CD4-positive, alpha-beta T cell treated with Interleukin-15 for 4 hours (primary cell): ENCODE measurements at regions not wholly inside any gene's neighbourhood (a gene's known extent, or its start where the extent isn't known, plus 50 kb on each side); places are given as distances from the start of the nearest gene placed in this dataset.

ENCODE experiments used
- DNase-seq: peaks from one replicate; pipeline ENCODE4 v3.0.0-alpha.2; 2020; ENCODE audit warnings: low spot score

DNA sequence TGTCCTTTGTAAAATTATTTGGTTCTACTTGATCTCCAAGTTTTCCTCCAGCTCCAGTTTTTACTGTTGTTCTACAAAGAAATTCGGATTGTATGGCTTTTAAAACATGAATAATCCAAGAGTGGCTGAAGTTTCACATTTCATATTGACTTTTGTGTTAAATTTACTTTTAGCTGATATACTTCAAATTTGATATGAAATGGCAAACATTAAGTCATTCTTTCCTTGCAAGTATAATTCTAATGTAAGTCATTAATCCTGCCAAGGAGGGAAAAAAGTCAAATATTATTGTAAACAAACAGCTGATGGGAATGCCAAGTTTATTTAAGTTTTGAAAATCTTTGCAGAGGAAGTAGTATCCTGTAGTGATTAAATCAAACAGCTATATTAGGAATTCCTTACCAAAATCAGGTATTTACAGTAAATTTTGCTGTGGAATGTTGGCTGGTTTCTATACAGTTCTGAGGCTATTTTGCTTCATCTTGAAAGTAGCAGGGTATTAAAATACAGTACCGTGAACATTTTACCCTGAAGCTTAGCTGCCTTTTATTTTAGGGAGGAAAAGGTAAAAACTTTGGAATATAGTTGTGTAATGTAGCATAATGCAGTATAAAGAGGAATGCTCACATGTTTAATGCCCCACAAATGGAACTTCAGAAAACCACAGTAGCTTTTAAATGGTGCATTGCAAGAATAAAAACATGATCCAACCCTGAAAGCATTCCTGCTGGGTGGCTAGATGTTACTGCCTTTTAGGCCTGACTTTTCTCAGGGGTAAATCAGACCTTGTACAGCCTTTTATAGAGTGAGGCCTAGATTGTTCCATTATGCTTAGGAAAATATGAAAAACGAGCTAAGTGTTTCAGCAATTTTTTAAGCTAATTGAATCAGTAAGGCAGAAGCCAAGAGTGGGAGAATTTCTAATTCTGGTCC, 62.7 kb upstream of the NT5C1B start:
- no peak for DNase-seq

DNA sequence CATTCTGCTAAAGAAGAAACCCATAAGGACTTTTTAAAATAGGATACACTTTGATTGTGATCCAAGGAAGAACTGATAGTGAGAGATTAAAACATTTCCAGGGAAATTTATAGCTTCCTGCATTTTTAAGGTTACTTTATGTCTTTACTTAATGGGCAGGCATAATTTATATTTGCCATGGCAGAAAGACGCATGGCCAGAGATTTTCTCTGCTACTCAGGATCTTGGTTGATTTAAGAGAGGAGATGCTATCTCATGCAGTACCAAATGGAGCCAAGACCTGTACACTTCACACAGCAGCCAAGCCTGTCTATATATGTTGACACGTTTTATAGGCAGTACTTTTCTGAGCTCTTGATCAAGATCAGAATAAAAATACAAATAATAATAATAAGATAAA, 60.9 kb upstream of the NT5C1B start:
- no peak for DNase-seq

DNA sequence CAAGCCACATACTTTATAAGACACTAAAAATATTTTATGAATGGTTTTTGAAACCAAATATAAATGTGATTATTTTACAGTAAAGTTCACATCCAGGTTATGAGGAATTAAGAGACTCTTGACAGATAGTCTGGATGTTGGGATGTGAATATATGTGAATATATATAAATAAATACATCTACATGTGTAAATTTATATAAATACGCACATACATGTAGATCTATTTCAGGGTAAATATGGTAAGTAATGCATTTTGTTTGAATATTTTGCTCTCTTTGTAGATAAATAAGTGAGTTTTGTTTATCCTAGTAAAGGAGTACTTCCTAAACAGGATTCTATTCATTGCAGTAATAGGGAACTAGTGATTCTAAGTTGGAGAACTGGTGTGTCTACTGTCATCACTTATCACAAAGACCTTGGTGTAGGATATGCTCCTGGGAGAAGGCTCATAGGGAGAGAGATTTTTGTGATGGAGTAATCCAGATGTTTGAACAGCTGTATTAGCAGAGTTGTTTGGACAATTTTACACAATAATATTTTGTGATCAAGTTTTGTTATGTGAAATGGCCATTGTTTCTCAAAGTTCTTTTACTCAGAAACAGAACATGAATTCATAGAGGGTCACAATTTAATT, 60.2 kb upstream of the NT5C1B start:
- no peak for DNase-seq

DNA sequence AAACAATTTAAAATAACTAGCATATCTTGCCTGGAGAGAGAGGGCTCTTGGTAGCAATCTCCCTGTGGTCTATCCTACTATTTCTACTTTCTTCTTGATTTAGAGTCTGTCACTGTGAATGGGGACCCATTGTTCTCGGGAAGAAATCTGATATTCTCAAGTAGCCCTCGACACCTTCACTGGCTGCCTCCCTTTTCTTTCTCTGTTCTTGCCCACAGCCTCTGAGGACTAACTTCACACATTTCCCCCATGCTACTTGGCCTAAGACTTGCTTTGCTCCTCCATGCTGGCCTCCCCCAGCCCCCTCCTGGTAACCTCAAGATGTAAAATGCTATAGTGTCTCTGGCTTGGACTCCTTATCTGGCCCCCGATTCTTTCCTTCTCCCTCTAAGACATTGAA, 58.8 kb upstream of the NT5C1B start:
- no peak for DNase-seq

DNA sequence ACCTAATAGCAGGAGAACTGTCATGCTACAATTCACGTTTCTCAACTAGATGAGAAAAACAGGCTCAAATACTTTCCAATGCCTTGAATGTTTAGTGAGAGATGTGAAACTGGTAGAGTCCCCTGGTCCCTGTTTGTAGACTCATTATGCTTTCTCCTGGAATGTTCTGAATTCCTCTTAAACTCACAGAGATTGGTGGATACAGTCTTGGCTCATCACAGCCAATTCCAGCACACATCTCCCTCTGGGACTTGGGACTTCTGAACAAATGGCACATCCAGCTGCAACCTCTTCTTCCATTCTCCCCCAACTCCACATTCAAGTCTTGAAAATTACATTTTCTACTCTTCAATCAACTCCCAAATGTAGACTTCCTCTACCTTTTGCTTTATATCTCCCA, 58.4 kb upstream of the NT5C1B start:
- DNase-seq, result no peak

DNA sequence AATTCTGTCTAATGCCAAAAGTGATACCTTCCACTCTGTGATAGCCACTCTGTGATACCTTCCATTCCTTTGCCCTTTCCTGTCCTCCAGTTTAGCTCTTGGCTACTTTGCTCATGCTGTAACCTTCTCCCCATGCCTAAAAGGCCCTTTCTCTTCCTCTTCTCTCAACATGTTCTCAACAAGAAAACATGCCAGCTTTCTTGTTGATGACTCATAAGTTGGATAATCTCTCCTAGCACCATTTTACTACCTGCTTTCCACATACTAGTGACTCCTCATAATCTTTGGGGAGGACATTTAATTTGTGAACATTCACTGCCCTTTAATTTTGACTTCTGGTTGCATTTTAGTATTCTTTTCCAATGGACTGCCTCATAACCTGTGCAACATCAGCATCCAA, 55.9 kb upstream of the NT5C1B start:
- DNase-seq, result no peak

DNA sequence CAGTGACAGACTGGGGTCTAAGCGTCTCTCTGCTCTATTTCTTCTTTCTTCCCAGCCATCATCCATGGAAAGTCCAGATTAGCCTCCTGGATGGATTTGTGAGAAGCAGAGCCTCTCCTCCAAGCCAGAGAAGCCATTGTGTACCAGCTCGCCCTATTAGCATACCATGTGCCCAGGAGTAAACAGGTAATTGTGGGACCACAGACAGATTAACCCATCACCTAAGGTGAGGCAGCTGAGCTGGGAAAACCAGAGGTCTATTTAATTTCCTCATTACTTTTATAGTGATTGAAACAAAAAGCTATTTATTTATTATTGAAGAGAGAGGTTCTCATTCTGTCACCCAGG, 54.7 kb upstream of the NT5C1B start:
- DNase-seq, result no peak

DNA sequence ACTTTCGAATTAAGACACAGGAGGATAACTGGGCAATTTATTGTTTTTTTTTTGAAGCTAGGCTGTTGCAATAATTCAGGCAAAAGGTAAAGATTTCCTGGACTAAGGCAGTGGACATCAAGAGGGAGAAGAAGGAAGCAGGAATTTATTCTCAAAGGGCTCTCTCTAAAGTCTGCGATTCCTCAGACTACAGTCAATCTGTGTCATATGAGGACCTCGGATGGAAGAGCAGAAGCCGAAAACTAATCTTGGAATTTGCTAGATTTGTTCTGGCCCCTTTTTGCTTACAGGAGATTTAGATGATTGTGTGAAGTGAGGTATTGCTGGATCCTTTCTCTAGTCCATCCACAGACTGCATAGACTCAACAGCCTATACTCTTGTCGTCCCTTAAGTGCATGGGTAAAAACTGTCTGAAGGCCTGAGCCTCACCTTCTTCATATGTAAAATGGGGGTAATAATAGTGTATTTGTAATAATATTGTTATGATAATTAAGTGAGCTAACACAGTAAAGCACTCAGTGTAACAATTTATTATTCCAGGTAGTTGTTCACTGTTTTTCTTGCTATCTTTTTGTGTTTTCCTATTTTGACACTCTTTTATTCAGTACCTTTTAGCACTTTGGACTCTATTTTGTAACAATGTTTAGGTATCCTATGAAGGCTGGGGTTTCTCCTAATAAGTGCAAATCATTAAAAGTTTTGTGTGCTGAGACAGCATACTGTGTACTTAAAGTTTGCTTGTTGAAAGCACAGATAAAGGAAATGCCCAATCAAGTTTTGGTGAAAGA, 54.2 kb upstream of the NT5C1B start:
- no peak for DNase-seq

DNA sequence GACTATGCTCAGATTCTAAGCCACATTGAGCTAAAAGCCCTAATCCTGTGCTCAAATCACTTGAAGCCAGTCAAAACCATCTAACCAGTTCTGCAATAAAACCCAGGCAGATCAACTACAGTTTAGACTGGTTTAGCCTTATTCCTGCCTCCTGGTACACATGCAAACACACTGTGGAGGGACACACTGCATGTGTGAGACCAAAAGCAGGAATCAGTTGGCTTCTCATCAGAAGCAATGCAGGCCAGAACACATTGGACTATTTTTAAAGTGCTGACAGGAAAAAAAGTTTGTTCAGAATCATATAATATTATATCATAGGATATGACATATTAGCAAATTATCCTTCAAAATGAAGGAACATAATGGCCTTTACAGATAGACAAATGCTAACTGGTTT, 52.5 kb upstream of the NT5C1B start:
- no peak for DNase-seq

DNA sequence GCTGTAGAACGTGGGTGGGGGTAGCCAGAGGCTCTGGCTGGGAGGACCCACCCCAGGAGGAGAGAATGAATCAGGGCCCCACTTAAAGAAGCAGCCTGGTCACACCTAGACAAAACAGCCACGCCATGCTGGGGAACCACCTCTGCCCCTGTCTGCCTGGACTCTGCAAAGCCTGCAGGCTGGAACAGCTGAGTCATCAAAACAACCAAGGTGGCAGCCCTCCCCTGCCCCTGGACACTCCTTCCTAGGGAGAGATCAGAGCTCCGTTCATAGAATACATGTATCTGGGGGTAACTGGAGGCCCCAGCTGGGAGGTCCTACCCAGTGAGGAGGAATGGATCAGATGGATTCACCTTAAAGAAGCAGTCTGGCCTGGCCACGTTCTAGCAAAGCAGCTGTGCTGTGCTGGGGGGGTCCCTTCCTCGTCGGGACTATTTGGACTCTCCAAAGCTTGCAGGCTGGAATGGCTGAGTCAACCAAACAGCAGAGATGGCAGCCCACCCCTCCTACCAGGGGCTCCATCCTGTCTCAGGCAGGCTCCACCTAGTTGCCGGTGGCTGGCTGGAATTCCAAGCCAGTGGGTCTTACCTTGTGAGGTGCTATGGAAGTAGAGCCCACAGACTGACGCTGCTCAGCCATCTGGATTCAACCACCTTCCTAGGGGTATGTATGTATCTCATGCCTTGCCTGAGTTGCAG, 50.5 kb upstream of the NT5C1B start:
- DNase-seq, result no peak
